ENCODE measurements at regions not wholly inside any gene's neighbourhood (a gene's known extent, or its start where the extent isn't known, plus 50 kb on each side); places are given as distances from the start of the nearest gene placed in this dataset.

- DNase-seq (ENCODE audit: low spot score) = no peak
- no peak overlapping the region for H3K9ac ChIP-seq (ENCODE audit: low read depth in 1 of 2, low read length in 2 of 2)
- H3K36me3 ChIP-seq (ENCODE audit: control insufficient read depth in 4 of 4, insufficient read depth in 3 of 4, low read depth in 1 of 4, low read length in 3 of 4) = no peaks in the 10 kb centered on the region
- H3K27ac ChIP-seq (ENCODE audit: low read depth in 1 of 2, low read length in 2 of 2) = no peak overlapping the region
- TF ChIP-seq YY1 (IDR thresholded peaks at IDR 0.05) = no peak
- no peak for TF ChIP-seq FOXA2 (IDR thresholded peaks at IDR 0.05)
- TF ChIP-seq GABPA (IDR thresholded peaks at IDR 0.05 in 1 of 2, conservative IDR thresholded peaks at IDR 0.05 in 1 of 2) = no peak
- TF ChIP-seq, protein P1, sequence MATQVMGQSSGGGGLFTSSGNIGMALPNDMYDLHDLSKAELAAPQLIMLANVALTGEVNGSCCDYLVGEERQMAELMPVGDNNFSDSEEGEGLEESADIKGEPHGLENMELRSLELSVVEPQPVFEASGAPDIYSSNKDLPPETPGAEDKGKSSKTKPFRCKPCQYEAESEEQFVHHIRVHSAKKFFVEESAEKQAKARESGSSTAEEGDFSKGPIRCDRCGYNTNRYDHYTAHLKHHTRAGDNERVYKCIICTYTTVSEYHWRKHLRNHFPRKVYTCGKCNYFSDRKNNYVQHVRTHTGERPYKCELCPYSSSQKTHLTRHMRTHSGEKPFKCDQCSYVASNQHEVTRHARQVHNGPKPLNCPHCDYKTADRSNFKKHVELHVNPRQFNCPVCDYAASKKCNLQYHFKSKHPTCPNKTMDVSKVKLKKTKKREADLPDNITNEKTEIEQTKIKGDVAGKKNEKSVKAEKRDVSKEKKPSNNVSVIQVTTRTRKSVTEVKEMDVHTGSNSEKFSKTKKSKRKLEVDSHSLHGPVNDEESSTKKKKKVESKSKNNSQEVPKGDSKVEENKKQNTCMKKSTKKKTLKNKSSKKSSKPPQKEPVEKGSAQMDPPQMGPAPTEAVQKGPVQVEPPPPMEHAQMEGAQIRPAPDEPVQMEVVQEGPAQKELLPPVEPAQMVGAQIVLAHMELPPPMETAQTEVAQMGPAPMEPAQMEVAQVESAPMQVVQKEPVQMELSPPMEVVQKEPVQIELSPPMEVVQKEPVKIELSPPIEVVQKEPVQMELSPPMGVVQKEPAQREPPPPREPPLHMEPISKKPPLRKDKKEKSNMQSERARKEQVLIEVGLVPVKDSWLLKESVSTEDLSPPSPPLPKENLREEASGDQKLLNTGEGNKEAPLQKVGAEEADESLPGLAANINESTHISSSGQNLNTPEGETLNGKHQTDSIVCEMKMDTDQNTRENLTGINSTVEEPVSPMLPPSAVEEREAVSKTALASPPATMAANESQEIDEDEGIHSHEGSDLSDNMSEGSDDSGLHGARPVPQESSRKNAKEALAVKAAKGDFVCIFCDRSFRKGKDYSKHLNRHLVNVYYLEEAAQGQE (IDR thresholded peaks at IDR 0.05) = no peak
- no peak for TF ChIP-seq FOXA1 (IDR thresholded peaks at IDR 0.05)
- TF ChIP-seq SP1 (IDR thresholded peaks at IDR 0.05) = no peak
- no peak for TF ChIP-seq MAX (IDR thresholded peaks at IDR 0.05)
- no peak for TF ChIP-seq CTCF (IDR thresholded peaks at IDR 0.05; ENCODE audit: low read depth, low read length, missing input control)
- TF ChIP-seq HNF4A (conservative IDR thresholded peaks at IDR 0.05) = no peak
- TF ChIP-seq NR2F2 (IDR thresholded peaks at IDR 0.05) = no peak
- no peak for TF ChIP-seq RXRA (IDR thresholded peaks at IDR 0.05)
- TF ChIP-seq RAD21 (IDR thresholded peaks at IDR 0.05) = no peak
- TF ChIP-seq TAF1 (conservative IDR thresholded peaks at IDR 0.05) = no peak
- TF ChIP-seq JUND (IDR thresholded peaks at IDR 0.05) = no peak
- no peak for TF ChIP-seq ATF3 (IDR thresholded peaks at IDR 0.05)
- no peaks in the 10 kb centered on the region for H3K27me3 ChIP-seq (ENCODE audit: control insufficient read depth in 4 of 4, insufficient read depth in 4 of 4, low read length in 3 of 4)
- peaks cover 0 to 3% (median 0%) of the 10 kb centered on the region in 4 donors for H3K9me3 ChIP-seq (ENCODE audit: control insufficient read depth in 4 of 4, low read length in 3 of 4)
- no peaks in the 10 kb centered on the region for H3K4me1 ChIP-seq (ENCODE audit: control insufficient read depth in 4 of 4, insufficient read depth in 4 of 4, low read length in 3 of 4)
- no peak overlapping the region for H3K4me3 ChIP-seq (ENCODE audit: low read depth in 1 of 3, low read length in 3 of 3)
Observed at GRCh38 chr13:80965097-80965496, 624.2 kb upstream of the SPRY2 start.

- Histone ChIP-seq H3K27me3 (ENCODE audit: control insufficient read depth in 4 of 4, insufficient read depth in 4 of 4, low read length in 3 of 4) (no peaks in the 10 kb centered on the region), H3K4me1 (ENCODE audit: control insufficient read depth in 4 of 4, insufficient read depth in 4 of 4, low read length in 3 of 4) (no peaks in the 10 kb centered on the region), H3K9me3 (ENCODE audit: control insufficient read depth in 4 of 4, low read length in 3 of 4) (peaks cover 0 to 3% (median 0%) of the 10 kb centered on the region in 4 donors), H3K4me3 (ENCODE audit: low read depth in 1 of 3, low read length in 3 of 3) (no peak overlapping the region), H3K27ac (ENCODE audit: low read depth in 1 of 2, low read length in 2 of 2) (no peak overlapping the region), H3K36me3 (ENCODE audit: control insufficient read depth in 4 of 4, insufficient read depth in 3 of 4, low read depth in 1 of 4, low read length in 3 of 4) (no peaks in the 10 kb centered on the region), H3K9ac (ENCODE audit: low read depth in 1 of 2, low read length in 2 of 2) (no peak overlapping the region)
- DNase-seq (ENCODE audit: low spot score) = no peak
- TF ChIP-seq RAD21 (IDR thresholded peaks at IDR 0.05) (peak in 1 of 2 donors; percentile 32), JUND (IDR thresholded peaks at IDR 0.05) (no peak), SP1 (IDR thresholded peaks at IDR 0.05) (no peak)
- 71% methylated on average over 1 of the region's 1 CpG for WGBS
Observed at GRCh38 chr13:80962855-80963254, 621.9 kb upstream of the SPRY2 start.
